NCI-H1092 treated with DMSO at 0.1 percent for 48 hours (cell line): ENCODE measurements at regions not wholly inside any gene's neighbourhood (a gene's known extent, or its start where the extent isn't known, plus 50 kb on each side); places are given as distances from the start of the nearest gene placed in this dataset.

Experiments
- DNase-seq: peaks from one replicate; lab custom pipeline; 2025; lab: John Stamatoyannopoulos, UW

DNA sequence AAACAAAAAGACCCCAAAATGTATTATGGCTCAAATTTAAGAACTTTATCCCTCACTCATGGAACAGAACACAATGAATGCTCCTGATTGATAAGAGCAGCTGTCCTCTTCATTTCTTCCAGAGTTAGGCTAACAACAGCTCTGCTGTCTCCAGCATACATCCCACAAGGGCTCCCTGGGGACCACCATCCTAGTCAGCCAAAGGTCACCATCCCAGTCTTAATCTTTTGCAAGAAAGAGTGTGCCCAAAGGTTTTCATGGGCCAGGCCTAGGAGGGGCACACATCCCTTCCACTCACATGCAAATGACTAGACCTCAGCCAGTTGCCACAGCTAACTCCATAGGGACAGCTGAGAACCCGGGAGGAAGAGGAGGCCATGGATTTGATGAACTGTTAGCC is 555.3 kb downstream of the BUD13 start:
- no peak for DNase-seq

DNA sequence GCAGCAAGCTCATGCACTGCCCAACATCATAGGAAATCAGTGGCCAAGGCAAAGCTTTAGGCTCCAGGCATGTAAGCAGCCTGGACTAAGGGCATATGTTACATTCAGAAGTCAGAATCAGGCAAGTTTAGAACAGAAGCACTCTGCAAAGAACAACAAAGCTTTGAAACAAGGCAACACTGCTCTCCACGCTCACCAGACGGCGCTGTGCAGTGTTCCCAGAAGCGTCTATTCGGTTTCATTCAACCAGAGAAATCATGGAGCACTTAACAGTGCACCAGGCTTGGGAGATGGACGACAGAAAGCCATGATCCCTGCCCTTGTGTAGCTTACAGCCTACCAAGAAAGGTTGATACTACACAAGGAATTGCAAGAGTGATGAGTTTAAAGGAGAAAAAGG is 555.8 kb downstream of the BUD13 start:
- DNase-seq = peak; percentile 74

DNA sequence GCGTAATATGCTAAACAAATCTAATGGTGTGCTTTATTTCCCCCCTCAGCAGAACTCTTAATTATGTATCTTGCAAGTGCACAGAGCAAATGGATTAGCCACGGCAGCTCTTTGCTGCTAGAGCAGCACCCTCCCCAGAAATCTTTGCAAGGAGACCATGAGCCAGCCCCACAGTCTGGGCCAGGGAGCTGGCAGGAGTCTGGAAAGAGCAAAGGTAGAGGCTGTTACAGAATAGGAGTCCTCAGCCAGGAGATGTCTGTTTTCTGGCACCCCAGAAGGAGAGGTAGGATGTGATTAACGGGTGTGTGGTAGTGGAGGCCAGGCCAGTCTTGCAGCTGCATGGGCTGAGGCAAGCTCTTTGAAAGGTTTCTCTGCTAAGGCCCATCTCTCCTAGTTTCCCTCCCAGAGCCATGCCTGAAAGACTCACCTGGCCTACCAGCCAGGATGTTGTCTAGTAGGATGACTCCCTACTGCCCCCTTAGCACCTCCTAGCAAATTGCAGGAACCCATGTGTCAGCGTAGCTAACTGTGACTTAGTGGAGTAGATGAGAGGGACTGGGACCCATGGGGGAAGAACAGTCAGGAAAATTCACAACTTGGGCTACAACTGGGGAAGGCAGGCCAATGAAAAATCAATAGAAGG is 557.2 kb downstream of the BUD13 start:
- DNase-seq = peak; percentile 24

DNA sequence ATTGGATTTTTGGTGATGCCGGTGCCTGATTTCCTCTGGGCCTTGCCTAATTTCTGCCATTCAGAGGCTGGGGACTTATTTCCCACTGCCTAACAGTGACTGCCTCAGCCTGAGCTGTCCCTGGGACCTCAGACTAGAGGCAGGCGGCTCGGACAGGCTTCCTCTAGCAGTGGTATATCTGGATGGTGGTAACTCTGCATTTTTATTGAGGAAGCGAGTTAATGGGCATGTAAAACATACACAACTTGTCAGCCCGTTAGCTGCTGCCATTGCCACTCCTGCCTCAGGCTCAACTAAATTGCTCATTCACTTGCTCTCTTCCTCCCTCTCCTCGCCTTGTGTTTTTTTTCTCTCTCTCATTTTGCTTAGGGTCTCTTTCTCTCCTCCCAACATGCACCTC is 561.6 kb downstream of the BUD13 start:
- DNase-seq = no peak

DNA sequence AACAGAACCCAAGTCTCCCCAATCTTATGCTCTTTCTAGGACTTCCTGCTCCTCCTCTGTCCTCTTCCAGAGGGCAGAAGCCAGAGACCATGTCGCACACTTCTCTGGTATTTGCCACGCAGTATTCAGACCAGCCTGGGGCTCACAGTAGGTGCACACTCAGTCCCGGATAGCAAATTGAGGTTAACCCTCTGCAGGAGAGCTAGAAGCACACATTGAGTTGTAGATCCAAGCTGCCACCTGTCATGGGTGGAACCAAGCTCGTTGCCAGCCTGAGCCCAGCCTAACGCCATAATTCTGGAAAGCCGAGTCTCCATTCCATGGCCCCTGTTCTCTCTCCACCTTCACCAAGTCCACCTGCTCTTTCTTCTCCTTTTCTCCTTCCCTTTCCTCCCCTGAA is 562.1 kb downstream of the BUD13 start:
- no peak for DNase-seq

DNA sequence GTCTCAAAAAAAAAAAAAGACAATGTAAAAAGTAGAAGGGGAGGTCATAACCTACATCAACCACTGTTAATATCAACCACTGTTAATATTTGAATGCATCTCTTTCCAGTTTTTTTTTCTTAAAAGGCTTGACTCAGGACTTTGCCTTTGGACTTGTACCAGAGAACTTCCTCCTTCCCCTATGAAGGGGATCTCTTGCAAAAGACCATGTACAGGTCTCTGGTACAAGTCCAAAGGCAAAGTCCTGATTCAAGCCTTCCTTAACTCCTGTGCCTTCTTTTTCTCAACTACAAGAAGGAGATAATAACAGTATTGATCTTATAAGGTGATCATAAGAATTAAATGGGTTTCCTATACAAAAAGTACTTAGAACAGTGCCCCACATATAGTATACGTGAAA is 563.5 kb downstream of the BUD13 start:
- DNase-seq = no peak

DNA sequence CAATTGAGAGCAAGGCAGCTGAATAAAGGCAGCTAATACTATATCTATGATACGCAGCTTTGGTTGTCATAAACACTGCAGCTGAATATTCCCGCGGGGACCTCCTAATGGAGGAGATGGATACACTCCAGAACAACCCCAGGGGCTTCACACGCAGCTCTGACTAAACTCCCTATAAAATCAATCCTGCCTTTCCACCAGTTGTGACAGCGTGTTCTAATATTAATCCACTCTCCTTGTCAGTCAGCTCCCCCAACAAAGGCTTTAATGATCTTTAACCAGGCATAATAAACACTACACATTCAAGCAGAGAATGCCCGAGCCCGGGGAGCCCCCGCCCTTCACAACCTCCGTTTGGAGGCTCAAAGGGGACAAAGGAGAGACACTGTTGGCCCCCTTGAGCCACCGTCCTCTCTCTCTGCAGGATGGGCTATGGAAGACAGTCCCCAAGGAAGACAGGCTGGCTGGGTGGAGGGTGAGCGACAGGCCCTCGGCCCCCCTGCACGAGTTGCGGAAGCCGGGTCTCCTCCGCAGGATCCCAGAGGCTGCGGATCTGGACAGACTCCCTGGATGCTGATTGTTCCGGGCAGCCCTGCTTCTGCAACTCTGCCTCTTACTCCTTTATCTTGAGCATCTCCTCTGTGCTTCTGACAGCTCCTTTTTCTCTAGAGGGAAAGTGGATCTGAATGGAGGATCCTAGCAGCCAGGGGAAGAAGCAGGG is 565.2 kb downstream of the BUD13 start:
- peak; percentile 99 for DNase-seq

DNA sequence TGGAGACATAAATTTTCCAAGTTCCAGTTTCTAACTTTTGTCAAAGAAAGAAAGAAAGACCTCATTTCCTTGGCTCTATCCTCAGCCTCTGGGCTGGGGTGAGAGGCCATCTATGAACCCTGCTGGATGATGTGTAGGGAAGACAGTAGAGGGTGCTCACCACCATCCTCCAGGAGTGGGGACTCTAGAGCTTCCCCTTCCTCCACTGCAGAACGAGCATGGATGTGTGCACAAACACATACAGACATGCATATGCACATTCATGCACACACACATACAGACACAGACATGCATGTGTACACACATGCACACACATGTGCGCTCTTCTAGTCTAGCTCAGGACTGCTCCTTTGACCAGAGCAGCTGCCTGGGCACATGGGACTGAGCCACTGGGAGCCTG is 565.8 kb downstream of the BUD13 start:
- no peak for DNase-seq

DNA sequence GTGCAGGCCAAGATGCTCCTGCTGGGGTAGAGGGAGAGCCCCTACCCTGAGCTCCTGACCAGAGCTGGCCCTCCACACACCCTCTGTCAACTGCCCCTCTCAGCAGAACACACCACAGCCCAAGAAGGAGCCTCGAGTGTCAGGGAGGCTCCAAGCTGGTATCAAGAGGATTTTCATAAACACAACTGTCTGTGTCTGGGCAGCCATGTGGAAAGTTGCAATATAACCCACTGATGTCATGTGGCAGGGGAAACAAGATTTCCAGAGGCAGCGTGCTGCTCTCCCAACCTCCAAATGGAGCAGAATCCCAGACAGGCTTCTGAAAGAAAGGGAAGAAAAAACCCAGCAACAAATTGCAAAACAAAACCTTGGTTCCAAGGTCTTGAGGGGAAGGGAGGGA is 569.9 kb downstream of the BUD13 start:
- DNase-seq = no peak

DNA sequence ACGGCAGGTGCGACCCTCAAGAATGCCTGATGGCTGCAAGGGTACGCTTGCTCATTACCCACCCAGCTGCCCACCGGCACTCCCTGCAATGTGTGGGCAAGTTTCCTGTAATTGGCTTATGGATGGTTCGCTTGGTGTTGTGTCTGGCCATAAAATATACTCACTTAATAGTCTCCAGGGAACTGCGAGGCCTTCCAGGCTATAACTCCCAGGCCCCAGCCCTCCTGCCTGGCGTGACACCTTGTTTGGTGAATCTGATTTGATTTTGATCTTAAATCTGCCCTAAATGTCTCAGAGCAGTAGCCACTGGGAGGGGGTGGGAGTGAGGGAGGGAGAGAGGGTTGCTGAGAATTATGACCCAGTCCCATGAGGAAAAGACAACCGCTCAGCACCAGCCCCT is 572.2 kb downstream of the BUD13 start:
- DNase-seq = no peak

DNA sequence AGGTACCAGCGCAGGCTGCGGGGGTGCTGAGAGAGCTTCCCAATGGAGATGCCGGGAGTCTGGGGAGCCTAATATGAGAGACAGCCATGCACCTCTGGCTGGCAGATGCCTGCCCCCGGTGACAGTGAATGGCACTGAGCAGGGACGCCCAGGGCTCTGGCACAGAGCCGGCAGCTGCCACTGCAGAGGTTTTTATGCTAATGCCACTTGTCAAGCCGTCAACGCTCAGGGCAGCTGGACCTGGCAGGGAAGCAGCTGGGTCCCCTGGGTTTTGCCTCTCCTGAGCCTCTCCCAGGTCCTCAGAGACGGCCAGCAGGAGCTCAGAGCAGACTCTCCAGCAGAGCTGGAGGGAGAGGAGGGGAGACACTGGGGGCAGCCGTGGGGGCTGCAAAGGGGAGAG is 573.6 kb downstream of the BUD13 start:
- DNase-seq = peak; percentile 96

DNA sequence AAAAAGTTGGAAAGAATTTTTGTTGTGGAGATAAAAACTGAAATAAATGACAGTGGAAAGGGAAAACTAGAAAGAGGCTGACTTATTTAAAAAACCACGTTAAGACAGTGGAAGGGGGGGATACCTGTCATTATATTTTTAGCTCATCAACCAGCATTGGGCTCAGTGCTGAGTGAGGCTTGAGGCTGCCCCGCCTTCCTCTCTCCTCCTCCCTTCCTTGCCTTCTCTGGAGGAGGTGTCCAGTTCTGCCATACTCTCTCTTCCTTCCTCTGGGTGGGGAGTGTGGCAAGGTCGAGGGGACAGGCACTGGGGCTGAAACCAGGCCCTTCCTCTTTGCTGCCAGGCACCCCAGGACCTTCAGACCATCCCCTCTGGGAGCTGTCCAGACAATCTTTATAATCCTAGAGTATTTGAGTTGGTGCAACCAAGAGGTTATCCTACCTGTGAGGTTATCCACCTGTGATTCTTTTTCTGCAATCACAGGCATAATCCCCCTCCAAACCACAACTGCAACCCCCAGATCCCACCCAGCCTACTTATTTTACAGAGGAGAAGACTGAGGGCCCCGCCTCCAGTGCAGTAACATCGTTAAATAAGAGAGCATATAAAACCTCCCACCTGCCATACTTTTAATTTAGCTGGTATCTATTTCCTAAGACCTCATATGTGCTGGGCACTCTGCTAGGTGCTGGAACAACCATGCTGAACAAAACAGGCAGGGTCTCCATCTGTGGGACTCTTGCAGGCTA is 578.5 kb downstream of the BUD13 start:
- DNase-seq = no peak

DNA sequence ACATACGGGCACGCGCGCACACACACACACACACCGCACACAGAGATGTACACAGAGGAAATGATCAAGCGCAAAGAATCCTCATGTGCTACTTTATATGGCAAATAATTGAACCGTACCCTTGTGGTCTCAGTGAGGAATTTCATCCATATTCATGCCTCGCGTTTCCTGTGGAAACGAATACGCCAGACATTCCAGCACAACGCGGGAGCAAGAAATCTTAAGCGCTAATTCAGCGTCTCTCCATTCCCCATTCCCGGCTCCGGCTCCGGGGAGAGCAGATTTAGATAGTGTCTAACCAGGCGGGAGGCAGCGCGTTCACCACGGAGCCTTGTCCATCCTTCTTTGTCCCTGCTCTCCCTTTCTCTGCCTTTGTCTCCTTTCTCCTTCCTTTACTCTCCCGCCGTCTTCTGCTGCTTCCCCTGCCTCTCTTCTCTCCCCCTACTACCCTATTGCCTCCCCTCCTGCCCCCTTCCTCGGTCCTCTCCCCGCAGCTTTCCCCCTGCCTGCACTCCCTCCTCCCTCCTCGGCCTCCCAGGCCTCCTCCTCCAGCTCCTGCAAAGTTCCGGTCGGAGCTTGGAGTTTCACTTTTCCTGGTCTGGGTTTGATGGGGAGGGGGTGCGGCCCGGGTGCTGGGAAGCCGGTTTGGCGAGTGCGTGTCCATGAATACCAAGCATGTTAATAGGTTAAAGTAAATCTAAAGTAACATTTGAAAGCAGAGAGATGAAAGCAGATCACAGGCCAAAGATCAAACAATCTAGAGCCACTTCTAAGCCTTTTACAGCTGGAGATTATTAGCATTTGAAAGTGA is 579.3 kb downstream of the BUD13 start:
- peak; percentile 29 for DNase-seq

DNA sequence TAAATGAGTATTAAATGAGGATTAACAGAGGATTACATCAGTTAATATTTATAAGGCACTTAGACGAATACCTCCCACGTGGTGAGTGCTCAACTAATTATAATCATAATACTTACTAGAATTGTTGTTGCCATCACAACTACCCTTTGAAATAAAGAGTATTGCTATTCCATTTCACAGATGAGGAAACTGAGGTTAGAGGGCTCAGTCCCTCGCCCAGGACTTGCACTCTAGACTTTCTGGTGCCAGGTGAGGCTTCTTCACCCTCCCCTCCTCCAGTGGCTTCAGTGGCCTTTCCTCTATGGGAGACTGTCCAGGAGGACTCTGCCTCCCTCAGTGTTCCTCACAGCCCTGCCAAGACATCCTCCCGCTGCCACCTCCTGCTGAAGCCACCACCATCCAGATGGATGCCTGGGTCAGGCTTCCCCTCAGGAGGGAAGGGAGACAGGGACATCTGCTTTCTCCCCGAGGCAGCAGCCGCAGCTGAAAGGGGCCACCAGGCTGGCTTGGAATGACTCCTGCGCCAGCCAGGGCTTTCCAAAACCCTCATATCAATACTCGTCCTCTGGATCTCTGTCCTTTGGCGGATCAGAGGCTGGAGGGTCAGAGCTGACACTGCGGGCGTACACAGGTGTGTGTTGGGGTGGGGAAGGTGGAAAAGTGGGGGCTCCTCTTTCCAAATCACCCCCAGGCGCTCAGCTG is 580.1 kb downstream of the BUD13 start:
- peak; percentile 22 for DNase-seq

DNA sequence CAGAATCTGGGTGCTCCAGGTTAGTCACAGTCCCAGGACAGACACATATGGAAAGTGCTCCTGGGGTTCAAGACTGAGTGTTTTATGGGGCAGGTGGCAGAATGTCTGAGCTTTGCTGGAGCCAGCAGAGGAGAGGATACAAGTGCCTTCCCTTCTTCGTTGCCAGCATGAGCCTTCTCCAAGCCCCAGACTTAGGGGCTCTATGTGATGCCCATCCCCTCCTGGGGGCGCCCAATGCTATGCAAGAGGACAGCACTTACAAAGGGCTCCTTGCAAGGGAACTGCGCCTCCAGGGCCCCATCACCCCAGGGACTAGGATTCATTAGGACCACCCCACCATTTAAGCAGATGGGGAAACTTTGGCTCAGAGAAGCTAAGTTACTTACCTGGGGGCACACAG is 581.9 kb downstream of the BUD13 start:
- DNase-seq = no peak

DNA sequence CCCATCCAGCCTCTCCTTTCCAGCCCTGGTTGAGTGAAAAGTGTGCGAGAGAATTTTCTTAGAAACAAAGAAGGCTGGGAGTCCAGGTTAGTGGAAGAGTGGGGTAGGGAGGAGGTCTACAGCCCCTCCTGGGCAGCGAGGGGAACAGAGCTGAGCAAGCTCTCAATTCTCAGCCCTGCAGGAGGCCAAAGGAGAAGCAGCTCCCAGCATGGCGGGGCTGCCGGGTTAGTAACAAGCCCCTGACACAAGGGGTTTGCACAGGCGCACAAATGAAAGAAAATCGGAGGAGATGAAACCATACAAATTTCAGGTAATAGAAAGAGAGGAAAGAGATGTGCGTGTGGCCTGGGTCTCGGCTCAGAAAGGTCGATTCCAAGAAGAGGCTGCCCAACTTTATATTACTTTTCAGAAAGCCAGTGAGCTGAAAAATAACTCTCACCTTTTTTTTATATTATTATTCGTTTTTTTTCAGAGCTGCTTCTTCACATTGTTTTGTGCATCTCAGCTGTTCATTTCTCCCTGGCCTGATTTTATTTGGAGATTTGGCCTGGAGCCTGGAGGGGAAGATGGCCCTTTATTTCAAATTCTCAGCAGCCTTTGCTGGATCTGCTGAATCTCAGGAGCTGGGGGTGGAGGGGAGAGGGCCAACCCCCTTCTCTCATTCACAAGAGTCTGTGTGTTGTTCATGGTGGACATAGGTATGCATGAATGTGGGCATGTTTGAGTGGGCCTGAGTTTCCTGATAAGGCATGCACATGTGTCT is 583.2 kb downstream of the BUD13 start:
- DNase-seq = no peak

DNA sequence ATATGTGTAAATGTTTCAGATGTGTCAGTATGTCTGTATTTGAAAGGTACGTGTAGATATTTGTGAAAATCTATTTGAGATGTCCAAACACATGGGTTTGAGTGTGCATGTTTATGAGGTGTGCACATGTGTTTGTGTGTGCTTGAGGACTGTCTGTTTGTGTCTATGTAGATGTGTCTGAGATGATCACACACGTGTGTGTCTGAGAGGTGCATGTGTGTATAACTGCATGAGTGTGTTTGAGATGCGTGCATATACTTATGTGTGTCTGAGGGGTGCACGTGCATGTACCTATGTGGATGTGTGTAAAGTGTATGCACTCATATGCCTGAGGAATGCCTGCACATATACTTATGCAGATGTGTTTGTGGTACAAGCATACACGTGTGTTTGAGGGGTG is 584.4 kb downstream of the BUD13 start:
- no peak for DNase-seq

DNA sequence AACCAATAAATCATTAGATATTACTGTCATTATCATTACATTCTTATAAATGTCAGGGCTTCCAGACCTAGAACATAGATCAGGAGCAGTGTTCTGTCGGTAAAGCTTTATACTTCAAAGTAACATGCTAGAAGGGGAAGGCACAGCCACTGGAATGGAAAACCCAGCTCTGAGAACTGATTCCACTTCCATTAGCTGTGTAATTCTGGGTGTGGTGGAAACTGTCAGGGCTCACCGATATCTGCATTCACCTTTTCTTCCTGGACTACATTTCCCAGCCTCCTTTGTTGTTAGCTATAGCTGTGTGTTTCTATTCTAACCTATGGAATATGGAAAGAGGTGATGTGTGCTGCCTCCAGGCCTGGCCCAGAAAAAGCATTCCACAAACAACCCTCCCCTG is 585.8 kb downstream of the BUD13 start:
- no peak for DNase-seq

DNA sequence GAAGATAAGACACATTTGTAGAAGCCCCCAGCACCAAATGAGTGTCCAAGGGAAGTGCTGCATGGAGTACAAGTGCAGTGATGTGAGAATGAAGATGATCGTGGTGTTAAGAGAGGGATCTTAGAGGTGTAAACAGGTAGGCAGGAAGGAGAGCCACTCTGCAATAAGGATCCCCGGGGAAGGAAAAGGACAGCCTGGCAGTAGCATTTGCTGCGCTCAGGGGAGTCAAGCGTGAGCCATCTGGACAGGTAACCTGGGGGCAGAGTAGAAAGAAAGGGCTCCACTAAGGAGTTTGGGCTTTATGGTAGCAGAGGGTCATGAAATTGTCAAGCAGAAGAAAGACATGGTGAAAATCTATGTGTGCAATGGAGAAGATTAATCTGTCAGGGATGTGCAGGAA is 587.2 kb downstream of the BUD13 start:
- no peak for DNase-seq

DNA sequence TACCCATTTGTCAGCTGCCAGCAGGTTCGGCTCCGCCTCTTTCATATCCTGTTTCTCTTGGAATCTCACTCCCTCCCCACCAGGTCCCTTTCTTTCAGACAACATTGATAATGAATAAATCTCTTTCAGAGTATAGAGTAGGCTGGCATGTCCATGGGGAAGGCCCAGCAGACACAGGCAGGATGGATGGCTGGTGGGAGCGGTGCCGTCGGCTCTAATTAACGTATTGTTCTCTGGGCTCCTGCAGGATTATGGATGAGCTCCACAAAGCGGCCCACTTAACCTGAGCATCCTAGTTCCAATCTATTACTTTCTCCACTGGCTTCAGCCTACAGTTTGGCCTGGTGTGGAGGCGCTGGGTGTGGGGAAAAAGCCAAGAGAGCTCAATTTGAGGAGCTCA is 588.0 kb downstream of the BUD13 start:
- DNase-seq = no peak

DNA sequence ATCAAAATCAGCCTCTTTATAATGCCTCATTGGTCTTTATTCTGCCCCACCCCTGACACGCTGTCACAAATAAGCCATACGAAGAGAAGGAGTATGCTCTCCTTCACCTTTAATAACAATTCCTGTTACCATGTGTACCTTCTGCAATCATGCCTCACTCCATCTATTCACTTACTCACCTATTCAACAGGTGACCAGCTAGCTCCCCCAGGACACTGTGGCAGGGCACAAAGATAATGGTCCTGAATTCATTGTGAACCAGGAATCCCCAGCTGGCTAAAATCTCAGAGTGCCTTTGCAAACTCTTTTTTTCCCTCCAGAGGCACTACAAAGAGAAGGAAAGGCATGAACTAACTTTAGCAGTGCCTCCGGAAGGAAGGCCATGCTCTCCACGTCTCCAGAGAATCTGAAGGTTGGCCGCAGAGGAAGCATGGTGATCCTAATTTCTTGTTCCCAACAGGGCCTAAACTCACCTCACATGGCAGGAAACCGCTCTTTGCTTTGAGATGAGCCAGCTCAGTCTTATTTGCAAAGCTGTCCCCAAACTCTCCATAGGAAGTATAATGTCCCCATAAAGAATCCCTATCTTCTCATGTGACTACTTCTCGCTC is 590.3 kb downstream of the BUD13 start:
- DNase-seq = no peak
